Neural cell (in vitro differentiated cells): ENCODE measurements at regions not wholly inside any gene's neighbourhood (a gene's known extent, or its start where the extent isn't known, plus 50 kb on each side); places are given as distances from the start of the nearest gene placed in this dataset.
A peak's percentile ranks its signal among the peaks of the same experiment; 100 is the strongest.

Experiments
- H2AFZ ChIP-seq: fragments of 200-600, 300-800 bp; sonication (generic), shearing (Covaris generic); 2 replicates; pipeline ENCODE4 v1.6.0; 2014; ENCODE audit warnings: low read depth, mild to moderate bottlenecking, antibody characterized with exemption, low read length, moderate library complexity
- H3F3A ChIP-seq: fragments of 200-600 bp; shearing (Covaris generic); 2 replicates; pipeline ENCODE4 v1.6.1; 2016; ENCODE audit warnings: mild to moderate bottlenecking, moderate library complexity, mixed read lengths, antibody characterized with exemption, low read length; ENCODE audit not compliant: insufficient read depth, poor library complexity, severe bottlenecking
- H3K27ac ChIP-seq: fragments of 200-600, 300-800 bp; sonication (generic), shearing (Covaris generic); 2 replicates; pipeline ENCODE4 v1.5.1; 2014; ENCODE audit warnings: mild to moderate bottlenecking, low read length, moderate library complexity
- H3K27me3 ChIP-seq: fragments of 300-800, 200-600 bp; sonication (generic), shearing (Covaris generic); 2 replicates; pipeline ENCODE4 v1.6.0; 2014; ENCODE audit warnings: mild to moderate bottlenecking, low read depth, low read length, moderate library complexity; ENCODE audit not compliant: insufficient read depth
- H3K36me3 ChIP-seq: fragments of 300-800, 200-600 bp; sonication (generic), shearing (Covaris generic); 2 replicates; pipeline ENCODE4 v1.5.1; 2014; ENCODE audit warnings: mild to moderate bottlenecking, antibody characterized with exemption, low read length, moderate library complexity; ENCODE audit not compliant: insufficient read depth
- H3K4me2 ChIP-seq: fragments of 300-800, 200-600 bp; sonication (generic), shearing (Covaris generic); 2 replicates; pipeline ENCODE4 v1.6.0; 2014; ENCODE audit warnings: mild to moderate bottlenecking, low read length
- H3K4me3 ChIP-seq: fragments of 300-800, 200-600 bp; sonication (generic), shearing (Covaris generic); 2 replicates; pipeline ENCODE4 v1.5.1; 2014; ENCODE audit warnings: mild to moderate bottlenecking, low read length, moderate library complexity
- H3K79me2 ChIP-seq: fragments of 200-600 bp; shearing (Covaris generic); replicated peaks from 2 replicates; pipeline ENCODE4 v1.6.0; 2014; ENCODE audit warnings: mild to moderate bottlenecking, low read length, moderate library complexity; ENCODE audit not compliant: insufficient read depth
- H3K9ac ChIP-seq: fragments of 300-800, 200-600 bp; sonication (generic), shearing (Covaris generic); 2 replicates; pipeline ENCODE4 v1.6.1; 2016; ENCODE audit warnings: mild to moderate bottlenecking, low read length, mixed read lengths
- H3K9me2 ChIP-seq: fragments of 200-600 bp; shearing (Covaris generic); 2 replicates; pipeline ENCODE4 v1.6.1; 2016; ENCODE audit warnings: mild to moderate bottlenecking, low read length, mixed read lengths; ENCODE audit not compliant: insufficient read depth
- H3K9me3 ChIP-seq: fragments of 200-600, 300-800 bp; sonication (generic), shearing (Covaris generic); 2 replicates; pipeline ENCODE4 v1.6.1; 2016; ENCODE audit warnings: mild to moderate bottlenecking, mixed run types, low read length, moderate library complexity, mixed read lengths
- H4K20me1 ChIP-seq: fragments of 200-600 bp; shearing (Covaris generic); 2 replicates; pipeline ENCODE4 v1.6.1; 2016; ENCODE audit warnings: mild to moderate bottlenecking, mixed run types; ENCODE audit not compliant: insufficient read depth
- CTCF ChIP-seq: fragments of 450-650 bp; IDR thresholded peaks from 2 replicates; pipeline ENCODE4 v1.5.1; 2014; ENCODE audit warnings: antibody characterized with exemption, mild to moderate bottlenecking, moderate library complexity; ENCODE audit not compliant: poor library complexity, severe bottlenecking
- EP300 ChIP-seq: fragments of 450-650 bp; conservative IDR thresholded peaks from 2 replicates; pipeline ENCODE4 v1.6.1; 2014; ENCODE audit warnings: antibody characterized with exemption, mild to moderate bottlenecking, moderate library complexity; ENCODE audit not compliant: poor library complexity, severe bottlenecking
- EZH2 ChIP-seq: fragments of 200-600, 300-800 bp; shearing (Covaris generic), sonication (generic); IDR thresholded peaks from 2 replicates; pipeline ENCODE4 v1.6.1; 2014; ENCODE audit warnings: antibody characterized with exemption, low read length, borderline replicate concordance, mild to moderate bottlenecking; ENCODE audit not compliant: insufficient read depth, poor library complexity, severe bottlenecking
- MXI1 ChIP-seq: fragments of 450-650 bp; conservative IDR thresholded peaks from 2 replicates; pipeline ENCODE4 v1.6.1; 2014; ENCODE audit warnings: antibody characterized with exemption, mild to moderate bottlenecking; ENCODE audit not compliant: poor library complexity, severe bottlenecking
- POLR2AphosphoS5 ChIP-seq: IDR thresholded peaks from 2 replicates; pipeline ENCODE4 v1.6.1; 2012
- RAD21 ChIP-seq: fragments of 450-650 bp; conservative IDR thresholded peaks from 2 replicates; pipeline ENCODE4 v1.6.1; 2014; ENCODE audit warnings: antibody characterized with exemption, mild to moderate bottlenecking, moderate library complexity
- SMC3 ChIP-seq: fragments of 450-650 bp; conservative IDR thresholded peaks from 2 replicates; pipeline ENCODE4 v1.6.1; 2014; ENCODE audit warnings: antibody characterized with exemption, mild to moderate bottlenecking, moderate library complexity; ENCODE audit not compliant: poor library complexity
- TAF1 ChIP-seq: IDR thresholded peaks from 2 replicates; pipeline ENCODE4 v1.6.1; 2012; ENCODE audit warnings: low read depth
- TF ChIP-seq, protein P1 (sequence below): IDR thresholded peaks from 2 replicates; pipeline ENCODE4 v1.6.1; 2012; ENCODE audit warnings: borderline replicate concordance

DNA sequence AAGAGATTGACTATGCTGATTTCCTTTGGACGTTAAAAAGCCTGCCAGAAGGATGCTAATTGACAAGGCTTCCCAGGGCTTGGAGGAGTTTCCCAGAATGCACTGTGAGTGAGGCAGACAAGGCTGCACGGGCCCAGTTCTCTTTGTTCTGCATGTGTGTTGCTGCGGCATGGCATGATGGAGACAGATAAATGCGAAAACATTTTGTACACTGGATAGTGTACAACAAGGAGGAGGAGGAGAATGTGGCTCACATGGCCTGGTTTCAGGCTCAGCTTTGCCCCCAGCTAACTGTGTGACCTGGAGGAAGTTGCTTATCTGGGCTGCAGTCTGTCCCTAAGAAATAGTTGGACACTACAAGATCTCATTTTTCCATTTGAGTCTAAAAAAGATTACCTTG is 135.5 kb upstream of the CPEB4 start:
- Histone ChIP-seq H3K27me3 (no peaks in the 10 kb centered on the region), H3K27ac (peak overlapping the region; percentile 54), H3F3A (no peaks in the 10 kb centered on the region), H3K79me2 (no peaks in the 10 kb centered on the region), H3K36me3 (no peaks in the 10 kb centered on the region), H2AFZ (peak overlapping the region; percentile 45), H3K9ac (peak overlapping the region; percentile 34), H3K4me2 (no peak overlapping the region), H3K4me3 (no peak overlapping the region), H3K9me3 (no peaks in the 10 kb centered on the region), H4K20me1 (no peaks in the 10 kb centered on the region), H3K9me2 (no peaks in the 10 kb centered on the region)
- TF ChIP-seq POLR2AphosphoS5 (no peak), CTCF (no peak), MXI1 (no peak), RAD21 (no peak), EZH2 (no peak), TAF1 (no peak), SMC3 (no peak), EP300 (no peak)
- TF ChIP-seq, protein P1, sequence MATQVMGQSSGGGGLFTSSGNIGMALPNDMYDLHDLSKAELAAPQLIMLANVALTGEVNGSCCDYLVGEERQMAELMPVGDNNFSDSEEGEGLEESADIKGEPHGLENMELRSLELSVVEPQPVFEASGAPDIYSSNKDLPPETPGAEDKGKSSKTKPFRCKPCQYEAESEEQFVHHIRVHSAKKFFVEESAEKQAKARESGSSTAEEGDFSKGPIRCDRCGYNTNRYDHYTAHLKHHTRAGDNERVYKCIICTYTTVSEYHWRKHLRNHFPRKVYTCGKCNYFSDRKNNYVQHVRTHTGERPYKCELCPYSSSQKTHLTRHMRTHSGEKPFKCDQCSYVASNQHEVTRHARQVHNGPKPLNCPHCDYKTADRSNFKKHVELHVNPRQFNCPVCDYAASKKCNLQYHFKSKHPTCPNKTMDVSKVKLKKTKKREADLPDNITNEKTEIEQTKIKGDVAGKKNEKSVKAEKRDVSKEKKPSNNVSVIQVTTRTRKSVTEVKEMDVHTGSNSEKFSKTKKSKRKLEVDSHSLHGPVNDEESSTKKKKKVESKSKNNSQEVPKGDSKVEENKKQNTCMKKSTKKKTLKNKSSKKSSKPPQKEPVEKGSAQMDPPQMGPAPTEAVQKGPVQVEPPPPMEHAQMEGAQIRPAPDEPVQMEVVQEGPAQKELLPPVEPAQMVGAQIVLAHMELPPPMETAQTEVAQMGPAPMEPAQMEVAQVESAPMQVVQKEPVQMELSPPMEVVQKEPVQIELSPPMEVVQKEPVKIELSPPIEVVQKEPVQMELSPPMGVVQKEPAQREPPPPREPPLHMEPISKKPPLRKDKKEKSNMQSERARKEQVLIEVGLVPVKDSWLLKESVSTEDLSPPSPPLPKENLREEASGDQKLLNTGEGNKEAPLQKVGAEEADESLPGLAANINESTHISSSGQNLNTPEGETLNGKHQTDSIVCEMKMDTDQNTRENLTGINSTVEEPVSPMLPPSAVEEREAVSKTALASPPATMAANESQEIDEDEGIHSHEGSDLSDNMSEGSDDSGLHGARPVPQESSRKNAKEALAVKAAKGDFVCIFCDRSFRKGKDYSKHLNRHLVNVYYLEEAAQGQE: no peak

DNA sequence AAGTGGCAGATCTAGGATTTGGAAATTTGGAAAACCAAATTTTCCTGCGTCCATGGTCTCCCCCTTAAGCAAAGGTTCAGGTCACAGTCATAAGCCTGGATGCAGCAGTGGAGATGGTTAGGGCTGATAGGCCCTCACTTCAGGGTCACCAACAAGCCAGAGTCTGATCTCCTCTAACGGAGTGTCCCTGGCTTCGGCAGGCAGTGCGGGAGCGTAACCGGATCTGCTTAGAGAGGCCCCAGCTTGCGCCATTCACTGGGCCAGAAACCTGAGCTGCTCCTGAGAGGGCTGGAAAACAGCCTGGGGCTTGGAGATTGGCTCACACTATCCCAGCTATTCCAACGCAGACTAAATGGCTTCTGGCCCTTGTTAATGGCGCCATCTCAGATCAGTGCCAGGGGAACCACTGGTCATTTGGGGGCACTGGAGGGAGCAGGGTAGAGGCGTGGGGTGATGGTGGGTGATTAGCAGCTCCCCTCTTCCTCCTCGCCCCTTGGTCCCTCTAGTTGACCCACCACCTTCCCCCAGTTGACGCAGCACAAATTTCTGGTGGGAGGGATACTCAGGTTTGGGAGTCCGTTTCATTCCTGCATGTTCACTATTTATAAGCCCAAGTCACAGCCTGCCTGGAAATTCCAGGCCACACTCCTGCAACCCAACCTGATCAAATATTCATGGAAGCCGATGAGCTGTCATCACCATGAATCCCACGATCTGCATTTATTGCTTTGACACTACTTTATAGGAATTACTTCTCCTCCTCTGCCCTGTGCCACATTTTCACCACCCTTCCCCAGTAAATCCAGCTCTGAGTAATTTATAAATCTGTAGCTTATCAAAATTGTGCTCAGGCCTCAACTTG is 134.6 kb upstream of the CPEB4 start:
- H3K27me3 ChIP-seq: no peaks in the 10 kb centered on the region
- peak overlapping the region; percentile 54 for H3K27ac ChIP-seq
- H3K9me3 ChIP-seq: no peaks in the 10 kb centered on the region
- no peaks in the 10 kb centered on the region for H3K79me2 ChIP-seq
- H3K9me2 ChIP-seq: no peaks in the 10 kb centered on the region
- H3K4me2 ChIP-seq: no peak overlapping the region
- H2AFZ ChIP-seq: no peak overlapping the region
- no peaks in the 10 kb centered on the region for H4K20me1 ChIP-seq
- no peaks in the 10 kb centered on the region for H3F3A ChIP-seq
- H3K36me3 ChIP-seq: no peaks in the 10 kb centered on the region
- H3K9ac ChIP-seq: no peak overlapping the region
- H3K4me3 ChIP-seq: no peak overlapping the region
- TF ChIP-seq CTCF: no peak
- no peak for TF ChIP-seq POLR2AphosphoS5
- no peak for TF ChIP-seq EP300
- TF ChIP-seq MXI1: no peak
- no peak for TF ChIP-seq EZH2
- no peak for TF ChIP-seq TAF1
- TF ChIP-seq, protein P1: peak; percentile 64
- no peak for TF ChIP-seq RAD21
- TF ChIP-seq SMC3: peak; percentile 11
